ENCODE measurements at regions not wholly inside any gene's neighbourhood (a gene's known extent, or its start where the extent isn't known, plus 50 kb on each side); places are given as distances from the start of the nearest gene placed in this dataset.

DNA sequence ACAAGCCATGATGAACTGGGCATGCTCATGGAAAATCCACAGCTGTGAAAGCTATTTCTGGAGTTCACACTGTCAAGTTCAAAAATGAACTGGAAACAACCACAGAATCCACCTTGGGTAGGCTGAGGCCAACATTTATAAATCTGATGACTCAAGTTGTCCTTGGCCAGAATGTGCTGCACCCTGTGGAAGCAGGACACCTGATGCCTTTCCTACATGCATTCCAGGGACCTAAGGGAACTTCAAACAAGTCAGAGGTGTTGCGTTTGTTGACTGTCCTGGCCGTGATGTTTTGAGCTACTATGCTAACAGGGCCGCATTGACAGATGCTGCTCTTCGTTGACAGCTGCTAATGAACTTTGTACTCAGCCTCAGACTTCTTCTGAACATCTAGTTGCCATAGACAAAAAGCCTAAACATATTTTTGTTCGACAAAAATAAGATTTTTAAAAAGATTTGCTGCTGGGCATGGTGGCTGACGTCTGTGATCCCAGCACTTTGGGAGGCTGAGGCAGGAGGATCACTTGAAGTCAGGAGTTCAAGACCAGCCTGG is 127.9 kb upstream of the SLC45A1 start (continued):
- TF ChIP-seq EED (CRISPR knock-in tag; IDR thresholded peaks at IDR 0.05) (no peak), ZFP82 (CRISPR knock-in tag; IDR thresholded peaks at IDR 0.05; ENCODE audit: borderline replicate concordance) (no peak), KLF12 (CRISPR knock-in tag; IDR thresholded peaks at IDR 0.05; ENCODE audit: borderline replicate concordance) (0 out of 2 replicates have a peak, but pooled peaks have one; percentile 44), ZNF326 (CRISPR knock-in tag; IDR thresholded peaks at IDR 0.05; ENCODE audit: borderline replicate concordance) (no peak), ZNF761 (CRISPR knock-in tag; conservative IDR thresholded peaks at IDR 0.05) (no peak), KAT8 (CRISPR knock-in tag; IDR thresholded peaks at IDR 0.05) (peak; percentile 85), ZSCAN31 (CRISPR knock-in tag; IDR thresholded peaks at IDR 0.05; ENCODE audit: low read depth) (no peak; the same call in none of the 2 replicates), ADNP (CRISPR knock-in tag; IDR thresholded peaks at IDR 0.05) (no peak), NFE2 (CRISPR knock-in tag; IDR thresholded peaks at IDR 0.05) (no peak), RFX5 (IDR thresholded peaks at IDR 0.05; ENCODE audit: low read depth, low read length) (no peak), PITX1 (CRISPR knock-in tag; IDR thresholded peaks at IDR 0.05) (peak; percentile 89), GPN1 (CRISPR knock-in tag; IDR thresholded peaks at IDR 0.05; ENCODE audit: borderline replicate concordance) (no peak), AKAP8 (CRISPR knock-in tag; IDR thresholded peaks at IDR 0.05) (peak; percentile 73; the same call in 1 of the 2 replicates), NCOR1 (IDR thresholded peaks at IDR 0.05; ENCODE audit: borderline replicate concordance, low read length) (peak; percentile 93; the same call in 1 of the 2 replicates), ZNF766 (CRISPR knock-in tag; IDR thresholded peaks at IDR 0.05; ENCODE audit: borderline replicate concordance) (peak; percentile 74; the same call in 1 of the 2 replicates), HNRNPUL1 (IDR thresholded peaks at IDR 0.05; ENCODE audit: low read depth, low read length) (no peak), ZNF329 (CRISPR knock-in tag; IDR thresholded peaks at IDR 0.05; ENCODE audit: low read depth) (no peak)
- TF ChIP-seq, protein P1, sequence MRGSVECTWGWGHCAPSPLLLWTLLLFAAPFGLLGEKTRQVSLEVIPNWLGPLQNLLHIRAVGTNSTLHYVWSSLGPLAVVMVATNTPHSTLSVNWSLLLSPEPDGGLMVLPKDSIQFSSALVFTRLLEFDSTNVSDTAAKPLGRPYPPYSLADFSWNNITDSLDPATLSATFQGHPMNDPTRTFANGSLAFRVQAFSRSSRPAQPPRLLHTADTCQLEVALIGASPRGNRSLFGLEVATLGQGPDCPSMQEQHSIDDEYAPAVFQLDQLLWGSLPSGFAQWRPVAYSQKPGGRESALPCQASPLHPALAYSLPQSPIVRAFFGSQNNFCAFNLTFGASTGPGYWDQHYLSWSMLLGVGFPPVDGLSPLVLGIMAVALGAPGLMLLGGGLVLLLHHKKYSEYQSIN (CRISPR knock-in tag; IDR thresholded peaks at IDR 0.05; ENCODE audit: borderline replicate concordance), result no peak
- TF ChIP-seq, protein P2, sequence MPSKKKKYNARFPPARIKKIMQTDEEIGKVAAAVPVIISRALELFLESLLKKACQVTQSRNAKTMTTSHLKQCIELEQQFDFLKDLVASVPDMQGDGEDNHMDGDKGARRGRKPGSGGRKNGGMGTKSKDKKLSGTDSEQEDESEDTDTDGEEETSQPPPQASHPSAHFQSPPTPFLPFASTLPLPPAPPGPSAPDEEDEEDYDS (CRISPR knock-in tag; IDR thresholded peaks at IDR 0.05), result peak; percentile 78
- TF ChIP-seq, protein P3, sequence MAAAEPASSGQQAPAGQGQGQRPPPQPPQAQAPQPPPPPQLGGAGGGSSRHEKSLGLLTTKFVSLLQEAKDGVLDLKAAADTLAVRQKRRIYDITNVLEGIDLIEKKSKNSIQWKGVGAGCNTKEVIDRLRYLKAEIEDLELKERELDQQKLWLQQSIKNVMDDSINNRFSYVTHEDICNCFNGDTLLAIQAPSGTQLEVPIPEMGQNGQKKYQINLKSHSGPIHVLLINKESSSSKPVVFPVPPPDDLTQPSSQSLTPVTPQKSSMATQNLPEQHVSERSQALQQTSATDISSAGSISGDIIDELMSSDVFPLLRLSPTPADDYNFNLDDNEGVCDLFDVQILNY (CRISPR knock-in tag; conservative IDR thresholded peaks at IDR 0.05), result 0 out of 2 replicates have a peak, but pooled peaks have one; percentile 1
- TF ChIP-seq, protein P4, sequence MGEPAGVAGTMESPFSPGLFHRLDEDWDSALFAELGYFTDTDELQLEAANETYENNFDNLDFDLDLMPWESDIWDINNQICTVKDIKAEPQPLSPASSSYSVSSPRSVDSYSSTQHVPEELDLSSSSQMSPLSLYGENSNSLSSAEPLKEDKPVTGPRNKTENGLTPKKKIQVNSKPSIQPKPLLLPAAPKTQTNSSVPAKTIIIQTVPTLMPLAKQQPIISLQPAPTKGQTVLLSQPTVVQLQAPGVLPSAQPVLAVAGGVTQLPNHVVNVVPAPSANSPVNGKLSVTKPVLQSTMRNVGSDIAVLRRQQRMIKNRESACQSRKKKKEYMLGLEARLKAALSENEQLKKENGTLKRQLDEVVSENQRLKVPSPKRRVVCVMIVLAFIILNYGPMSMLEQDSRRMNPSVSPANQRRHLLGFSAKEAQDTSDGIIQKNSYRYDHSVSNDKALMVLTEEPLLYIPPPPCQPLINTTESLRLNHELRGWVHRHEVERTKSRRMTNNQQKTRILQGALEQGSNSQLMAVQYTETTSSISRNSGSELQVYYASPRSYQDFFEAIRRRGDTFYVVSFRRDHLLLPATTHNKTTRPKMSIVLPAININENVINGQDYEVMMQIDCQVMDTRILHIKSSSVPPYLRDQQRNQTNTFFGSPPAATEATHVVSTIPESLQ (CRISPR knock-in tag; conservative IDR thresholded peaks at IDR 0.05), result no peak
- TF ChIP-seq, protein P5, sequence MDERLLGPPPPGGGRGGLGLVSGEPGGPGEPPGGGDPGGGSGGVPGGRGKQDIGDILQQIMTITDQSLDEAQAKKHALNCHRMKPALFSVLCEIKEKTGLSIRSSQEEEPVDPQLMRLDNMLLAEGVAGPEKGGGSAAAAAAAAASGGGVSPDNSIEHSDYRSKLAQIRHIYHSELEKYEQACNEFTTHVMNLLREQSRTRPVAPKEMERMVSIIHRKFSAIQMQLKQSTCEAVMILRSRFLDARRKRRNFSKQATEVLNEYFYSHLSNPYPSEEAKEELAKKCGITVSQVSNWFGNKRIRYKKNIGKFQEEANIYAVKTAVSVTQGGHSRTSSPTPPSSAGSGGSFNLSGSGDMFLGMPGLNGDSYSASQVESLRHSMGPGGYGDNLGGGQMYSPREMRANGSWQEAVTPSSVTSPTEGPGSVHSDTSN (CRISPR knock-in tag; IDR thresholded peaks at IDR 0.05), result peak; percentile 71
- TF ChIP-seq, protein P6, sequence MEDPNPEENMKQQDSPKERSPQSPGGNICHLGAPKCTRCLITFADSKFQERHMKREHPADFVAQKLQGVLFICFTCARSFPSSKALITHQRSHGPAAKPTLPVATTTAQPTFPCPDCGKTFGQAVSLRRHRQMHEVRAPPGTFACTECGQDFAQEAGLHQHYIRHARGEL (CRISPR knock-in tag; IDR thresholded peaks at IDR 0.05), result no peak
- TF ChIP-seq, protein P7, sequence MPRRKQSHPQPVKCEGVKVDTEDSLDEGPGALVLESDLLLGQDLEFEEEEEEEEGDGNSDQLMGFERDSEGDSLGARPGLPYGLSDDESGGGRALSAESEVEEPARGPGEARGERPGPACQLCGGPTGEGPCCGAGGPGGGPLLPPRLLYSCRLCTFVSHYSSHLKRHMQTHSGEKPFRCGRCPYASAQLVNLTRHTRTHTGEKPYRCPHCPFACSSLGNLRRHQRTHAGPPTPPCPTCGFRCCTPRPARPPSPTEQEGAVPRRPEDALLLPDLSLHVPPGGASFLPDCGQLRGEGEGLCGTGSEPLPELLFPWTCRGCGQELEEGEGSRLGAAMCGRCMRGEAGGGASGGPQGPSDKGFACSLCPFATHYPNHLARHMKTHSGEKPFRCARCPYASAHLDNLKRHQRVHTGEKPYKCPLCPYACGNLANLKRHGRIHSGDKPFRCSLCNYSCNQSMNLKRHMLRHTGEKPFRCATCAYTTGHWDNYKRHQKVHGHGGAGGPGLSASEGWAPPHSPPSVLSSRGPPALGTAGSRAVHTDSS (CRISPR knock-in tag; conservative IDR thresholded peaks at IDR 0.05), result no peak
